ENCODE measurements at regions not wholly inside any gene's neighbourhood (a gene's known extent, or its start where the extent isn't known, plus 50 kb on each side); places are given as distances from the start of the nearest gene placed in this dataset.
A peak's percentile ranks its signal among the peaks of the same experiment; 100 is the strongest.

GRCh38 chr22:47341464-47341863, 579.0 kb downstream of the TBC1D22A start:
- no peaks in the 10 kb centered on the region for H3K9me3 Mint-ChIP-seq
- ATAC-seq: no peak

GRCh38 chr22:47340851-47341436, 578.5 kb downstream of the TBC1D22A start:
- Mint-ChIP-seq H3K4me3 (no peak overlapping the region), H3K27me3 (ENCODE audit: low read depth in 2 of 2) (peaks cover 18 to 20% of the 10 kb centered on the region in 2 donors), H3K4me1 (peaks cover 0 to 6% of the 10 kb centered on the region in 2 donors), H3K36me3 (no peaks in the 10 kb centered on the region), H3K9me3 (peaks cover 4% of the 10 kb centered on the region in 2 donors), H3K27ac (no peak overlapping the region)
- Histone ChIP-seq H3K27me3 (ENCODE audit: control insufficient read depth, insufficient read depth, low read length) (no peaks in the 10 kb centered on the region), H3K4me3 (ENCODE audit: low read length) (no peak overlapping the region), H3K27ac (ENCODE audit: low read length) (no peak overlapping the region), H3K36me3 (ENCODE audit: control insufficient read depth, insufficient read depth, low read length) (no peaks in the 10 kb centered on the region), H3K9me3 (ENCODE audit: control insufficient read depth, insufficient read depth, low read length) (no peaks in the 10 kb centered on the region), H3K4me1 (ENCODE audit: control insufficient read depth, insufficient read depth, low read length) (no peaks in the 10 kb centered on the region)
- WGBS (ENCODE audit: insufficient coverage): 77% methylated on average over 5 of the region's 5 CpGs
- intact Hi-C loops (cut with micrococcal nuclease): no loop called here
- DNase-seq (no peak), ATAC-seq (no peak)
- TF ChIP-seq, protein P1, sequence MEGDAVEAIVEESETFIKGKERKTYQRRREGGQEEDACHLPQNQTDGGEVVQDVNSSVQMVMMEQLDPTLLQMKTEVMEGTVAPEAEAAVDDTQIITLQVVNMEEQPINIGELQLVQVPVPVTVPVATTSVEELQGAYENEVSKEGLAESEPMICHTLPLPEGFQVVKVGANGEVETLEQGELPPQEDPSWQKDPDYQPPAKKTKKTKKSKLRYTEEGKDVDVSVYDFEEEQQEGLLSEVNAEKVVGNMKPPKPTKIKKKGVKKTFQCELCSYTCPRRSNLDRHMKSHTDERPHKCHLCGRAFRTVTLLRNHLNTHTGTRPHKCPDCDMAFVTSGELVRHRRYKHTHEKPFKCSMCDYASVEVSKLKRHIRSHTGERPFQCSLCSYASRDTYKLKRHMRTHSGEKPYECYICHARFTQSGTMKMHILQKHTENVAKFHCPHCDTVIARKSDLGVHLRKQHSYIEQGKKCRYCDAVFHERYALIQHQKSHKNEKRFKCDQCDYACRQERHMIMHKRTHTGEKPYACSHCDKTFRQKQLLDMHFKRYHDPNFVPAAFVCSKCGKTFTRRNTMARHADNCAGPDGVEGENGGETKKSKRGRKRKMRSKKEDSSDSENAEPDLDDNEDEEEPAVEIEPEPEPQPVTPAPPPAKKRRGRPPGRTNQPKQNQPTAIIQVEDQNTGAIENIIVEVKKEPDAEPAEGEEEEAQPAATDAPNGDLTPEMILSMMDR (IDR thresholded peaks at IDR 0.05): no peak

More at GRCh38 chr22:47341464-47341863, 579.0 kb downstream of the TBC1D22A start:
- no peak overlapping the region for H3K27ac Mint-ChIP-seq
- H3K4me3 Mint-ChIP-seq: no peak overlapping the region
- intact Hi-C loops (cut with micrococcal nuclease): no loop called here
- H3K4me1 ChIP-seq (ENCODE audit: control insufficient read depth, insufficient read depth, low read length): no peaks in the 10 kb centered on the region
- DNase-seq: no peak
- H3K4me3 ChIP-seq (ENCODE audit: low read length): no peak overlapping the region
- no peaks in the 10 kb centered on the region for H3K36me3 Mint-ChIP-seq
- H3K36me3 ChIP-seq (ENCODE audit: control insufficient read depth, insufficient read depth, low read length): no peaks in the 10 kb centered on the region
- TF ChIP-seq, protein P1 (IDR thresholded peaks at IDR 0.05): no peak
- H3K27me3 Mint-ChIP-seq (ENCODE audit: low read depth in 2 of 2): peaks cover 18 to 19% of the 10 kb centered on the region in 2 donors
- WGBS (ENCODE audit: insufficient coverage): 92% methylated on average over 7 of the region's 7 CpGs
- H3K9me3 ChIP-seq (ENCODE audit: control insufficient read depth, insufficient read depth, low read length): no peaks in the 10 kb centered on the region
- H3K27ac ChIP-seq (ENCODE audit: low read length): no peak overlapping the region
- no peaks in the 10 kb centered on the region for H3K27me3 ChIP-seq (ENCODE audit: control insufficient read depth, insufficient read depth, low read length)
- H3K4me1 Mint-ChIP-seq: peaks cover 0 to 6% of the 10 kb centered on the region in 2 donors

DNA sequence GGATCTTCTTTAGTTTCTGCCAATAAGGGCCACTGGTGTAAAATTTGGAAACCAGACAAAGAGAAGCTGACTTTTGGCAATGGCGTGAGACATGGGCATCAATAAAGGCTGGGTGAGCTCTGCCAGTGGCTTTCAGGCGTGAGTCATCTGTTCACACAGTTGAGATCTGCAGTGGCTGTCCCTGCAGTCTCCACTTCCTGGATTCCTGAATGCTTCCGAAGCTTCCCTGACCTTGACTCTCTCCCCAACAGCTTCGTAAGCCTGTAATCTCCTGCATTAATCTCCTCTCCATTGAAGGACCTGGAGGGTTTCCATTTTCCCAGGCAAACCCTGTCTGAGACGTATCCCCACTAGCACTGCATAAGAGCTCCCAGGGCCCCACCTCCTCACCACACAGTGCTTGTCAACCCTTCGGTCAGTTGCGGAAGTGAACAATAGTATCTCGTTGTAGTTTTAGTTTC, 574.7 kb downstream of the TBC1D22A start:
- H3K9me3 Mint-ChIP-seq: peaks cover 5% of the 10 kb centered on the region in 2 donors
- intact Hi-C loops (cut with micrococcal nuclease): no loop called here
- peak overlapping the region; percentile 78 for H3K4me3 Mint-ChIP-seq
- Histone ChIP-seq H3K27me3 (ENCODE audit: control insufficient read depth, insufficient read depth, low read length) (no peaks in the 10 kb centered on the region), H3K9me3 (ENCODE audit: control insufficient read depth, insufficient read depth, low read length) (no peaks in the 10 kb centered on the region), H3K36me3 (ENCODE audit: control insufficient read depth, insufficient read depth, low read length) (no peaks in the 10 kb centered on the region), H3K27ac (ENCODE audit: low read length) (no peak overlapping the region), H3K4me1 (ENCODE audit: control insufficient read depth, insufficient read depth, low read length) (peaks cover 4% of the 10 kb centered on the region), H3K4me3 (ENCODE audit: low read length) (no peak overlapping the region)
- DNase-seq: peak in 1 of 2 donors; percentile 10
- peak overlapping the region; percentile 47 to 74 for H3K27ac Mint-ChIP-seq
- TF ChIP-seq, protein P1 (IDR thresholded peaks at IDR 0.05): no peak
- 71% methylated on average over 8 of the region's 8 CpGs for WGBS (ENCODE audit: insufficient coverage)
- peaks cover 0 to 6% of the 10 kb centered on the region in 2 donors for H3K4me1 Mint-ChIP-seq
- no peaks in the 10 kb centered on the region for H3K36me3 Mint-ChIP-seq
- ATAC-seq: peak; percentile 44 to 86 (median 80)
- H3K27me3 Mint-ChIP-seq (ENCODE audit: low read depth in 2 of 2): peaks cover 17 to 18% of the 10 kb centered on the region in 2 donors

DNA sequence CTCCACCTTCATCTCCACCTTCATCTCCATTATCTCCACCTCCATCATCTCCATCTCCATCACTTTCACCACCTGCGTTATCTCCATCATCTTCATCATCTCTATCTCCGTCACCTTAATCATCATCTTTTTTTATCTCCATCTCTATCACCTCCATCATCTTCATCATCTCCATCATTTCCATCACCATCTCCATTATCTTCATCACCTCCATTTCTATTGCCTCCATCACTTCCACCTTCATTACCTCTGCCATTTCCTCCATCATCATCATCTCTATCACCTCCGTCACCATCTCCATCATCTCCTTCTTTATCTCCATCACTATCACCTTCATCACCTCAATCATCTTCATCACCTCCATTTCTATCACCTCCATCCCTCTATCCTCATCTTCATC, 573.5 kb downstream of the TBC1D22A start:
- Mint-ChIP-seq H3K4me3 (no peak overlapping the region), H3K36me3 (no peaks in the 10 kb centered on the region), H3K9me3 (peaks cover 5% of the 10 kb centered on the region in 2 donors), H3K4me1 (peaks cover 0 to 6% of the 10 kb centered on the region in 2 donors), H3K27me3 (ENCODE audit: low read depth in 2 of 2) (peaks cover 10 to 11% of the 10 kb centered on the region in 2 donors), H3K27ac (no peak overlapping the region)
- TF ChIP-seq, protein P1 (IDR thresholded peaks at IDR 0.05): no peak
- no peaks in the 10 kb centered on the region for H3K9me3 ChIP-seq (ENCODE audit: control insufficient read depth, insufficient read depth, low read length)
- H3K4me1 ChIP-seq (ENCODE audit: control insufficient read depth, insufficient read depth, low read length): peaks cover 4% of the 10 kb centered on the region
- no peaks in the 10 kb centered on the region for H3K36me3 ChIP-seq (ENCODE audit: control insufficient read depth, insufficient read depth, low read length)
- DNase-seq (no peak), ATAC-seq (no peak)
- H3K27me3 ChIP-seq (ENCODE audit: control insufficient read depth, insufficient read depth, low read length): no peaks in the 10 kb centered on the region
- intact Hi-C loops (cut with micrococcal nuclease): no loop called here
- WGBS (ENCODE audit: insufficient coverage): 94% methylated on average over 3 of the region's 3 CpGs
- no peak overlapping the region for H3K27ac ChIP-seq (ENCODE audit: low read length)
- no peak overlapping the region for H3K4me3 ChIP-seq (ENCODE audit: low read length)
